ENCODE measurements at regions not wholly inside any gene's neighbourhood (a gene's known extent, or its start where the extent isn't known, plus 50 kb on each side); places are given as distances from the start of the nearest gene placed in this dataset.
A peak's percentile ranks its signal among the peaks of the same experiment; 100 is the strongest.

DNA sequence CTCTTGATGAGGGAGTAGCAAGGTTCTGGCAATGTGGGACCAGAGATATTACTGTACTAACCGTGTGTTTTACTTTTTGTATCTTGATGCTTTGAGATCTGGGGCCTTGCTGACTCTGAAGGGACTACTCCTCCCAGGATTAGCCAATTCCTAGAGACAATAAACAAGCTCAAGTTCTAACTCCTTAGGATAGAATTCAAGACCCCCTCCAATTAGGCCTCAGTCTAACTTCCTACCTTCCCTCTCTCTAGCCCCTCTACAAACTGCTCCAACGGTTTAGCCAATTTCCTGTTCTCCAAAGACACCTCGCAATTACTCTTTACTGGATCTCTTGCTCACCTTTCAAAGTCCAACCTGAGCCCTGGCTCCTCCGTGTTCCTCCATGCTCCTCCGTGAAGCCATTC, 158.7 kb upstream of the JARID2 start:
- H3K9me3 ChIP-seq (ENCODE audit: severe bottlenecking) = no peaks in the 10 kb centered on the region
- no peak for ATAC-seq (ENCODE audit: low read depth)
- H3K4me3 ChIP-seq (ENCODE audit: severe bottlenecking) = no peak overlapping the region
- H3K27ac ChIP-seq (ENCODE audit: poor library complexity, severe bottlenecking) = no peak overlapping the region
- no peaks in the 10 kb centered on the region for H3K4me1 ChIP-seq (ENCODE audit: insufficient read depth, poor library complexity, severe bottlenecking)
- H3K36me3 ChIP-seq (ENCODE audit: low read depth) = no peaks in the 10 kb centered on the region
- TF ChIP-seq CTCF (IDR thresholded peaks at IDR 0.05; ENCODE audit: poor library complexity, severe bottlenecking) = no peak
- no peaks in the 10 kb centered on the region for H3K27me3 ChIP-seq (ENCODE audit: insufficient read depth, poor library complexity, severe bottlenecking)
- no peak for DNase-seq (ENCODE audit: low spot score)

- no peak overlapping the region for H3K27ac ChIP-seq (ENCODE audit: poor library complexity, severe bottlenecking)
- no peaks in the 10 kb centered on the region for H3K27me3 ChIP-seq (ENCODE audit: insufficient read depth, poor library complexity, severe bottlenecking)
- no peak for DNase-seq (ENCODE audit: low spot score)
- H3K9me3 ChIP-seq (ENCODE audit: severe bottlenecking) = no peaks in the 10 kb centered on the region
- no peak for TF ChIP-seq CTCF (IDR thresholded peaks at IDR 0.05; ENCODE audit: poor library complexity, severe bottlenecking)
- ATAC-seq (ENCODE audit: low read depth) = no peak
- H3K4me3 ChIP-seq (ENCODE audit: severe bottlenecking) = no peak overlapping the region
- no peaks in the 10 kb centered on the region for H3K36me3 ChIP-seq (ENCODE audit: low read depth)
- H3K4me1 ChIP-seq (ENCODE audit: insufficient read depth, poor library complexity, severe bottlenecking) = no peaks in the 10 kb centered on the region
These were observed 156.8 kb upstream of the JARID2 start for GRCh38 chr6:15088904-15089568.

GRCh38 chr6:15089569-15090144, 156.2 kb upstream of the JARID2 start:
- H3K27ac ChIP-seq (ENCODE audit: poor library complexity, severe bottlenecking) = no peak overlapping the region
- H3K27me3 ChIP-seq (ENCODE audit: insufficient read depth, poor library complexity, severe bottlenecking) = no peaks in the 10 kb centered on the region

DNA sequence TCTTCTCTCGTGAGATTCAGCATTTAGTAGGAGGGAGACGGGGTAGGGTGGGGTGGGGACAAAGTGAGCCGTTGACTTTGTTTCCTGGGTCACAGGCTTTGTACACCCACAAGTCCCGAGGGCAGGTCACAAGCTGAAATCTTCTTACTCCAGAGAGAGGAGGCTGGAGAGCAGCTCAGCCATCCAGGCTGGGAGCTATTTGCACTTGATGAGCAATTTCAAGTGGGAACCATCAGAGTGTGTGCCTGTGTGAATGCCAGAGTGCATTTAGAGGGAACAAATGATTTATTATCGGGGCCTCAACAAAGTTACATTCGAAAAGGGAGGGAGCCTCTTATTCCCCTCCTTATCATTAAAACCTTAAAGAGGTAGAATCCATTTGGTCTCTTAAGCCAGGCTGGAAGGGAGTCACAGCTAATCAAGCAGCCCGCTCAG, 155.7 kb upstream of the JARID2 start:
- Histone ChIP-seq H3K27ac (ENCODE audit: poor library complexity, severe bottlenecking) (no peak overlapping the region), H3K27me3 (ENCODE audit: insufficient read depth, poor library complexity, severe bottlenecking) (no peaks in the 10 kb centered on the region), H3K4me3 (ENCODE audit: severe bottlenecking) (no peak overlapping the region), H3K9me3 (ENCODE audit: severe bottlenecking) (no peaks in the 10 kb centered on the region), H3K36me3 (ENCODE audit: low read depth) (no peaks in the 10 kb centered on the region), H3K4me1 (ENCODE audit: insufficient read depth, poor library complexity, severe bottlenecking) (no peaks in the 10 kb centered on the region)
- DNase-seq (ENCODE audit: low spot score) (no peak), ATAC-seq (ENCODE audit: low read depth) (0 out of 3 replicates have a peak, but pooled peaks have one; percentile 14)
- TF ChIP-seq CTCF (IDR thresholded peaks at IDR 0.05; ENCODE audit: poor library complexity, severe bottlenecking) = no peak

More at GRCh38 chr6:15089569-15090144, 156.2 kb upstream of the JARID2 start:
- 0 out of 3 replicates have a peak, but pooled peaks have one; percentile 38 for ATAC-seq (ENCODE audit: low read depth)
- no peak for TF ChIP-seq CTCF (IDR thresholded peaks at IDR 0.05; ENCODE audit: poor library complexity, severe bottlenecking)
- Histone ChIP-seq H3K9me3 (ENCODE audit: severe bottlenecking) (no peaks in the 10 kb centered on the region), H3K36me3 (ENCODE audit: low read depth) (no peaks in the 10 kb centered on the region), H3K4me3 (ENCODE audit: severe bottlenecking) (no peak overlapping the region), H3K4me1 (ENCODE audit: insufficient read depth, poor library complexity, severe bottlenecking) (no peaks in the 10 kb centered on the region)
- DNase-seq (ENCODE audit: low spot score) = no peak
